OCI-LY7 (cell line): ENCODE measurements at regions not wholly inside any gene's neighbourhood (a gene's known extent, or its start where the extent isn't known, plus 50 kb on each side); places are given as distances from the start of the nearest gene placed in this dataset.

ENCODE experiments used
- CTCF ChIP-seq: fragments of 200-600 bp; sonication (generic); conservative IDR thresholded peaks from 2 replicates; pipeline ENCODE4 v1.5.1; 2014; ENCODE audit warnings: mild to moderate bottlenecking, antibody characterized with exemption, low read length, moderate library complexity, mixed read lengths
- EZH2phosphoT487 ChIP-seq: fragments of 200-600 bp; sonication (generic); IDR thresholded peaks from 2 replicates; pipeline ENCODE4 v1.6.1; 2018; ENCODE audit warnings: low read depth, borderline replicate concordance, mild to moderate bottlenecking, mixed run types, antibody characterized with exemption, low read length, moderate library complexity, mixed read lengths

GRCh38 chr9:111985315-111985714, 88.7 kb downstream of the UGCG start:
- TF ChIP-seq CTCF (no peak), EZH2phosphoT487 (no peak)
